ENCODE measurements at regions not wholly inside any gene's neighbourhood (a gene's known extent, or its start where the extent isn't known, plus 50 kb on each side); places are given as distances from the start of the nearest gene placed in this dataset.
"Not testable (repeated sequence)": the region's sequence is repeated elsewhere in the genome, so short reads cannot be mapped to it uniquely, and the experiment has no call there.

GRCh38 chr3:127413871-127414270 is 126.0 kb upstream of the PRR20G start:
- H3K9ac ChIP-seq, result no peak overlapping the region
- H2AFZ ChIP-seq (ENCODE audit: low read depth), result no peak overlapping the region
- no peak overlapping the region for H3K27ac ChIP-seq
- TF ChIP-seq CTCF (conservative IDR thresholded peaks at IDR 0.05; ENCODE audit: low read depth, low read length), result no peak
- no peak overlapping the region for H3K4me3 ChIP-seq (IDR thresholded peaks at IDR 0.05; ENCODE audit: insufficient read depth, low read depth, low read length)
- H3K27me3 ChIP-seq (ENCODE audit: insufficient read depth, low read depth), result peaks cover 6% of the 10 kb centered on the region; the same call in 1 of the 2 replicates
- H4K20me1 ChIP-seq (ENCODE audit: insufficient read depth), result no peaks in the 10 kb centered on the region
- no peaks in the 10 kb centered on the region for H3K36me3 ChIP-seq (ENCODE audit: insufficient read depth)
- no peaks in the 10 kb centered on the region for H3K4me1 ChIP-seq (ENCODE audit: low read depth, poor library complexity, severe bottlenecking)
- no peak overlapping the region for H3K4me2 ChIP-seq
- no peaks in the 10 kb centered on the region for H3K79me2 ChIP-seq (ENCODE audit: insufficient read depth, low read depth)

GRCh38 chr3:127413318-127413673 is 125.5 kb upstream of the PRR20G start:
- no peak for TF ChIP-seq CTCF (conservative IDR thresholded peaks at IDR 0.05; ENCODE audit: low read depth, low read length)
- peaks cover 6% of the 10 kb centered on the region; the same call in 1 of the 2 replicates for H3K27me3 ChIP-seq (ENCODE audit: insufficient read depth, low read depth)
- H3K36me3 ChIP-seq (ENCODE audit: insufficient read depth), result no peaks in the 10 kb centered on the region
- H3K4me3 ChIP-seq (IDR thresholded peaks at IDR 0.05; ENCODE audit: insufficient read depth, low read depth, low read length), result no peak overlapping the region
- H2AFZ ChIP-seq (ENCODE audit: low read depth), result no peak overlapping the region
- H3K4me2 ChIP-seq, result no peak overlapping the region
- H3K9ac ChIP-seq, result no peak overlapping the region
- H3K27ac ChIP-seq, result no peak overlapping the region
- no peaks in the 10 kb centered on the region for H3K79me2 ChIP-seq (ENCODE audit: insufficient read depth, low read depth)
- no peaks in the 10 kb centered on the region for H3K4me1 ChIP-seq (ENCODE audit: low read depth, poor library complexity, severe bottlenecking)
- H4K20me1 ChIP-seq (ENCODE audit: insufficient read depth), result no peaks in the 10 kb centered on the region

- H2AFZ ChIP-seq (ENCODE audit: low read depth), result no peak overlapping the region
- H3K36me3 ChIP-seq (ENCODE audit: insufficient read depth), result no peaks in the 10 kb centered on the region
- TF ChIP-seq CTCF (conservative IDR thresholded peaks at IDR 0.05; ENCODE audit: low read depth, low read length), result no peak
- H3K4me3 ChIP-seq (IDR thresholded peaks at IDR 0.05; ENCODE audit: insufficient read depth, low read depth, low read length), result no peak overlapping the region
- no peak overlapping the region for H3K9ac ChIP-seq
- no peaks in the 10 kb centered on the region for H3K79me2 ChIP-seq (ENCODE audit: insufficient read depth, low read depth)
- no peak overlapping the region for H3K27ac ChIP-seq
- H3K4me1 ChIP-seq (ENCODE audit: low read depth, poor library complexity, severe bottlenecking), result no peaks in the 10 kb centered on the region
- H3K27me3 ChIP-seq (ENCODE audit: insufficient read depth, low read depth), result peaks cover 6% of the 10 kb centered on the region; the same call in 1 of the 2 replicates
- H4K20me1 ChIP-seq (ENCODE audit: insufficient read depth), result no peaks in the 10 kb centered on the region
- no peak overlapping the region for H3K4me2 ChIP-seq
These were observed 124.9 kb upstream of the PRR20G start for GRCh38 chr3:127412578-127413317.

GRCh38 chr3:127411875-127412274 is 124.0 kb upstream of the PRR20G start:
- not testable (repeated sequence) for H3K27ac ChIP-seq; H2AFZ ChIP-seq (ENCODE audit: low read depth); H3K36me3 ChIP-seq (ENCODE audit: insufficient read depth); H3K9ac ChIP-seq; H4K20me1 ChIP-seq (ENCODE audit: insufficient read depth); H3K4me3 ChIP-seq (IDR thresholded peaks at IDR 0.05; ENCODE audit: insufficient read depth, low read depth, low read length); H3K4me2 ChIP-seq; H3K79me2 ChIP-seq (ENCODE audit: insufficient read depth, low read depth); H3K27me3 ChIP-seq (ENCODE audit: insufficient read depth, low read depth); H3K4me1 ChIP-seq (ENCODE audit: low read depth, poor library complexity, severe bottlenecking)

- Histone ChIP-seq H4K20me1 (ENCODE audit: insufficient read depth) (no peaks in the 10 kb centered on the region), H3K27ac (no peak overlapping the region), H3K9ac (no peak overlapping the region), H3K36me3 (ENCODE audit: insufficient read depth) (no peaks in the 10 kb centered on the region), H3K4me3 (IDR thresholded peaks at IDR 0.05; ENCODE audit: insufficient read depth, low read depth, low read length) (no peak overlapping the region), H2AFZ (ENCODE audit: low read depth) (no peak overlapping the region), H3K4me1 (ENCODE audit: low read depth, poor library complexity, severe bottlenecking) (no peaks in the 10 kb centered on the region), H3K79me2 (ENCODE audit: insufficient read depth, low read depth) (no peaks in the 10 kb centered on the region), H3K27me3 (ENCODE audit: insufficient read depth, low read depth) (peaks cover 6% of the 10 kb centered on the region; the same call in 1 of the 2 replicates), H3K4me2 (no peak overlapping the region)
- TF ChIP-seq CTCF (conservative IDR thresholded peaks at IDR 0.05; ENCODE audit: low read depth, low read length), result no peak
These were observed 123.4 kb upstream of the PRR20G start for GRCh38 chr3:127411083-127411727.
